Loucy (cell line): ENCODE measurements at regions not wholly inside any gene's neighbourhood (a gene's known extent, or its start where the extent isn't known, plus 50 kb on each side); places are given as distances from the start of the nearest gene placed in this dataset.

Source experiments
- EZH2phosphoT487 ChIP-seq: fragments of 200-600 bp; IDR thresholded peaks from 2 replicates; pipeline ENCODE4 v1.6.1; 2018; ENCODE audit warnings: antibody characterized with exemption, mild to moderate bottlenecking, moderate library complexity, borderline replicate concordance
- TF ChIP-seq, protein P1 (sequence below): fragments of 200-600 bp; sonication (generic); conservative IDR thresholded peaks from 2 replicates; pipeline ENCODE4 v1.5.1; 2014; ENCODE audit warnings: mild to moderate bottlenecking, antibody characterized with exemption, low read length

DNA sequence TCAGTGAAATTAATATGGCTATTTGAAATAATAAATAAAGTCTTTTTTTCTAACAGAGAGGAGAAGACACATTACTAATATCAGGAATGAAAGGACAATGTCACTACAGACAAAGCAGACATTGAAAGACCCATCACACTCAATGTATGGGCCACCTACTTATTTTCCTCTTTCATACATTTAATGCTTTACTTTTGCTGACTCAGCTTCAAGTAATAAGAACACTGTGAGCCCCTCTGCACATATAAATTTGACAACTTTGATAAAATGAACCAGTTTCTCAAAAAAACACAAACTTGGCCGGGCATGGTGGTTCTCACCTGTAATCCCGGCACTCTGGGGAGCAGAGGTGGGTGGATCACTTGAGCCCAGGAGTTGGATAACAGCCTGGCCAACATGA is 664.2 kb upstream of the COBL start:
- no peak for TF ChIP-seq EZH2phosphoT487
- TF ChIP-seq, protein P1, sequence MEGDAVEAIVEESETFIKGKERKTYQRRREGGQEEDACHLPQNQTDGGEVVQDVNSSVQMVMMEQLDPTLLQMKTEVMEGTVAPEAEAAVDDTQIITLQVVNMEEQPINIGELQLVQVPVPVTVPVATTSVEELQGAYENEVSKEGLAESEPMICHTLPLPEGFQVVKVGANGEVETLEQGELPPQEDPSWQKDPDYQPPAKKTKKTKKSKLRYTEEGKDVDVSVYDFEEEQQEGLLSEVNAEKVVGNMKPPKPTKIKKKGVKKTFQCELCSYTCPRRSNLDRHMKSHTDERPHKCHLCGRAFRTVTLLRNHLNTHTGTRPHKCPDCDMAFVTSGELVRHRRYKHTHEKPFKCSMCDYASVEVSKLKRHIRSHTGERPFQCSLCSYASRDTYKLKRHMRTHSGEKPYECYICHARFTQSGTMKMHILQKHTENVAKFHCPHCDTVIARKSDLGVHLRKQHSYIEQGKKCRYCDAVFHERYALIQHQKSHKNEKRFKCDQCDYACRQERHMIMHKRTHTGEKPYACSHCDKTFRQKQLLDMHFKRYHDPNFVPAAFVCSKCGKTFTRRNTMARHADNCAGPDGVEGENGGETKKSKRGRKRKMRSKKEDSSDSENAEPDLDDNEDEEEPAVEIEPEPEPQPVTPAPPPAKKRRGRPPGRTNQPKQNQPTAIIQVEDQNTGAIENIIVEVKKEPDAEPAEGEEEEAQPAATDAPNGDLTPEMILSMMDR, result no peak
